ENCODE measurements at regions not wholly inside any gene's neighbourhood (a gene's known extent, or its start where the extent isn't known, plus 50 kb on each side); places are given as distances from the start of the nearest gene placed in this dataset.

DNA sequence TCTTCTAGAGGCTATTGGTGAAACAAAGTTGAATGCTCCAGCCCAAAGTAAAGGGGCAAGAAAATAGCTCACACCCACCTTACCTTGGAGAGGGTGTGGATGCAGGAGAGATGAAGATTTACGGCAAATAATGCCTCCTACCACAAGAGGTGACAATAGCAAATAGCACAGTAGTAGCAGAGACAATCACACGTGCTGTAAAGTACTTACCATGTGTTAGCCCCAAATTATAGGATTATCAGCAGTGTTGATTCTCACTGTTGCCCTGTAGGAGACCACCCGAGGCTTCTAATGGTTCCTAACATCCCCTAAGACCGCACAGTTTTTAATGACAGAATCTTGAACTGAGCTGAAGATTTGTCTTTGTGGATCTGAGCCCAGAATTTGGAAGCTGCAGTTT, 94.8 kb upstream of the FOXA2 start:
- intact Hi-C loops (cut with DNase I) = no loop called here
- DNase-seq = no peak
- H3K4me1 ChIP-seq (replicated peaks in 1 of 2) = no peaks in the 10 kb centered on the region
- H3K36me3 ChIP-seq (replicated peaks in 1 of 2) = no peaks in the 10 kb centered on the region
- H3K9me3 ChIP-seq (replicated peaks in 1 of 3) = no peaks in the 10 kb centered on the region
- H3K27ac ChIP-seq = no peak overlapping the region
- WGBS, 4 donors = 67 to 79% (median 77%) methylated on average over 4 of the region's 4 CpGs
- H3K27me3 ChIP-seq = no peaks in the 10 kb centered on the region
- H3K4me3 ChIP-seq = no peak overlapping the region
- TF ChIP-seq, protein P1, sequence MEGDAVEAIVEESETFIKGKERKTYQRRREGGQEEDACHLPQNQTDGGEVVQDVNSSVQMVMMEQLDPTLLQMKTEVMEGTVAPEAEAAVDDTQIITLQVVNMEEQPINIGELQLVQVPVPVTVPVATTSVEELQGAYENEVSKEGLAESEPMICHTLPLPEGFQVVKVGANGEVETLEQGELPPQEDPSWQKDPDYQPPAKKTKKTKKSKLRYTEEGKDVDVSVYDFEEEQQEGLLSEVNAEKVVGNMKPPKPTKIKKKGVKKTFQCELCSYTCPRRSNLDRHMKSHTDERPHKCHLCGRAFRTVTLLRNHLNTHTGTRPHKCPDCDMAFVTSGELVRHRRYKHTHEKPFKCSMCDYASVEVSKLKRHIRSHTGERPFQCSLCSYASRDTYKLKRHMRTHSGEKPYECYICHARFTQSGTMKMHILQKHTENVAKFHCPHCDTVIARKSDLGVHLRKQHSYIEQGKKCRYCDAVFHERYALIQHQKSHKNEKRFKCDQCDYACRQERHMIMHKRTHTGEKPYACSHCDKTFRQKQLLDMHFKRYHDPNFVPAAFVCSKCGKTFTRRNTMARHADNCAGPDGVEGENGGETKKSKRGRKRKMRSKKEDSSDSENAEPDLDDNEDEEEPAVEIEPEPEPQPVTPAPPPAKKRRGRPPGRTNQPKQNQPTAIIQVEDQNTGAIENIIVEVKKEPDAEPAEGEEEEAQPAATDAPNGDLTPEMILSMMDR (IDR thresholded peaks at IDR 0.05) = no peak
- TF ChIP-seq POLR2A (IDR thresholded peaks at IDR 0.05) = no peak

DNA sequence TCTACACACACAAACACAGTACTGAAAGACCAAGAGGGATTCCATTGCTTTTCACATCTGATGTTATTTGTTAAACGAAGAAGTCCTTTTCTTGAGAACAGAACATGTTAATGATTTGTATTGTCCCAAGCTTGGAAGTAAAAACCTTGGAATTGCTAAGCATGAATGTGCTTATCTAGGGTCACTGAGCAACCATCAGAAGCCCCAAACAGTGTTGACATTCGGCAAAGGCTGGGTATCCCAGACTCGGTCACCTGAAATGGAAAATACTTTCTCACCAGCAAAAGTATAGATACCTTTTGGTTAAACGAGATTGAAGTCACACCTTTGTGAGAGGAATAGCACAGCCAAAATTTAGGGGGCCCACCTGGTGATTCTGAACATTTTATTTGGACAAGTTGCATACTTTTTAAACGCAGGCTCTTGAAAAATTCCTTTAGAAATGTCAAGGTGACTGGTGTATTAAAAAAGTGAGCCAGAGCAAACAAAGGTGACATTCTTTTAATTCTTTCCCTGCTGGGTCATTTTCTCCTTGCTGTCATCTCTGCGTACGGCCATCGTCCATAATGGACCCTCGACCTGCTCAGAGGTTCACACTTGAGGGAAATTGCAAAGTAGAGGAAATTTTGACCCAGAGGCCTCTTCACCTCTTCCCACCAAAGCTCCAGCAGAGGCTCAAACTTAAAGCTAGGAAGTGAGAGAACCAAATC, 95.8 kb upstream of the FOXA2 start:
- Histone ChIP-seq H3K27ac (no peak overlapping the region), H3K4me3 (no peak overlapping the region), H3K9me3 (replicated peaks in 1 of 3) (no peaks in the 10 kb centered on the region), H3K27me3 (no peaks in the 10 kb centered on the region), H3K4me1 (replicated peaks in 1 of 2) (no peaks in the 10 kb centered on the region), H3K36me3 (replicated peaks in 1 of 2) (no peaks in the 10 kb centered on the region)
- DNase-seq = no peak
- no peak for TF ChIP-seq POLR2A (IDR thresholded peaks at IDR 0.05)
- TF ChIP-seq, protein P1 (IDR thresholded peaks at IDR 0.05) = no peak
- intact Hi-C loops (cut with DNase I) = loop anchor here (5.0 to 10.0 kb wide), 2 partner anchors 225 to 343 kb away; no protein-coding TSS in a partner anchor
- 46 to 50% (median 47%) methylated on average over 9 of the region's 9 CpGs for WGBS, 4 donors

GRCh38 chr20:22681591-22682248, 97.3 kb upstream of the FOXA2 start:
- Histone ChIP-seq H3K36me3 (replicated peaks in 1 of 2) (no peaks in the 10 kb centered on the region), H3K4me1 (replicated peaks in 1 of 2) (no peaks in the 10 kb centered on the region), H3K27ac (no peak overlapping the region), H3K9me3 (replicated peaks in 1 of 3) (no peaks in the 10 kb centered on the region), H3K27me3 (no peaks in the 10 kb centered on the region), H3K4me3 (no peak overlapping the region)
- WGBS, 4 donors = 69 to 91% (median 82%) methylated on average over 4 of the region's 4 CpGs
- no peak for TF ChIP-seq POLR2A (IDR thresholded peaks at IDR 0.05)
- TF ChIP-seq, protein P1 (IDR thresholded peaks at IDR 0.05) = no peak
- intact Hi-C loops (cut with DNase I) = loop anchor here (2.0 to 10.0 kb wide), 3 partner anchors 227 to 344 kb away; no protein-coding TSS in a partner anchor
- no peak for DNase-seq

DNA sequence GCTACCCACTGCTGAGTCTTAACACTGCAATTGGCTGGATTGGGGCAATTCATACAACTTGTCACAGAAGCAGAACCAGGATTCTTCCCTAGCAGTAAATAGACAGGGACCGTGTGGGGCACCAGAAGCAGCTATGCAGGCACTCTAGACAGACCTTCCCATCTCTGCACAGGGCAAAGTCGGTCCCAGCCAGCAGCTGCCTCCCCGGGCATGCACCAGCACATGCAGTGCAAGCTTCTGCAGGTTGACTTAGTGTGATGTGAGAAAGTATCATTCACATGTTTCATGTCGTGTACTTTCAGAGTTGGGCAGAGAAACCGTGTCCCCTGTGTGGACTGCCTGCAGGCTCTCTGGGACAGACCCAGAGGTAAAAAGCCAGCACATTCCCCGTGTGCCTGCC, 98.0 kb upstream of the FOXA2 start:
- Histone ChIP-seq H3K4me3 (no peak overlapping the region), H3K4me1 (replicated peaks in 1 of 2) (no peaks in the 10 kb centered on the region), H3K9me3 (replicated peaks in 1 of 3) (no peaks in the 10 kb centered on the region), H3K27me3 (no peaks in the 10 kb centered on the region), H3K27ac (no peak overlapping the region), H3K36me3 (replicated peaks in 1 of 2) (no peaks in the 10 kb centered on the region)
- 69 to 80% (median 74%) methylated on average over 6 of the region's 6 CpGs for WGBS, 4 donors
- intact Hi-C loops (cut with DNase I) = loop anchor here (2.0 to 10.0 kb wide), 3 partner anchors 228 to 345 kb away; no protein-coding TSS in a partner anchor
- no peak for DNase-seq
- TF ChIP-seq, protein P1 (IDR thresholded peaks at IDR 0.05) = no peak
- TF ChIP-seq POLR2A (IDR thresholded peaks at IDR 0.05) = no peak

Data from adrenal gland (tissue), 9 donors.